ENCODE measurements at regions not wholly inside any gene's neighbourhood (a gene's known extent, or its start where the extent isn't known, plus 50 kb on each side); places are given as distances from the start of the nearest gene placed in this dataset.

GRCh38 chr4:27115221-27115620 is 254.6 kb downstream of the STIM2 start:
- TF ChIP-seq JUNB (IDR thresholded peaks at IDR 0.05; ENCODE audit: unreplicated experiment): no peak
- TF ChIP-seq, protein P1, sequence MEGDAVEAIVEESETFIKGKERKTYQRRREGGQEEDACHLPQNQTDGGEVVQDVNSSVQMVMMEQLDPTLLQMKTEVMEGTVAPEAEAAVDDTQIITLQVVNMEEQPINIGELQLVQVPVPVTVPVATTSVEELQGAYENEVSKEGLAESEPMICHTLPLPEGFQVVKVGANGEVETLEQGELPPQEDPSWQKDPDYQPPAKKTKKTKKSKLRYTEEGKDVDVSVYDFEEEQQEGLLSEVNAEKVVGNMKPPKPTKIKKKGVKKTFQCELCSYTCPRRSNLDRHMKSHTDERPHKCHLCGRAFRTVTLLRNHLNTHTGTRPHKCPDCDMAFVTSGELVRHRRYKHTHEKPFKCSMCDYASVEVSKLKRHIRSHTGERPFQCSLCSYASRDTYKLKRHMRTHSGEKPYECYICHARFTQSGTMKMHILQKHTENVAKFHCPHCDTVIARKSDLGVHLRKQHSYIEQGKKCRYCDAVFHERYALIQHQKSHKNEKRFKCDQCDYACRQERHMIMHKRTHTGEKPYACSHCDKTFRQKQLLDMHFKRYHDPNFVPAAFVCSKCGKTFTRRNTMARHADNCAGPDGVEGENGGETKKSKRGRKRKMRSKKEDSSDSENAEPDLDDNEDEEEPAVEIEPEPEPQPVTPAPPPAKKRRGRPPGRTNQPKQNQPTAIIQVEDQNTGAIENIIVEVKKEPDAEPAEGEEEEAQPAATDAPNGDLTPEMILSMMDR (conservative IDR thresholded peaks at IDR 0.05; ENCODE audit: low read depth in 2 of 2): no peak
- TF ChIP-seq POLR2AphosphoS5 (IDR thresholded peaks at IDR 0.05; ENCODE audit: low read depth): no peak
